ENCODE measurements at regions not wholly inside any gene's neighbourhood (a gene's known extent, or its start where the extent isn't known, plus 50 kb on each side); places are given as distances from the start of the nearest gene placed in this dataset.

GRCh38 chr5:6142353-6142752 is 236.0 kb downstream of the MED10 start:
- no peak for TF ChIP-seq CTCF (IDR thresholded peaks at IDR 0.05)
- no peak for TF ChIP-seq EZH2 (IDR thresholded peaks at IDR 0.05)

Measured in neural progenitor cell (in vitro differentiated cells).